ENCODE measurements at regions not wholly inside any gene's neighbourhood (a gene's known extent, or its start where the extent isn't known, plus 50 kb on each side); places are given as distances from the start of the nearest gene placed in this dataset.

DNA sequence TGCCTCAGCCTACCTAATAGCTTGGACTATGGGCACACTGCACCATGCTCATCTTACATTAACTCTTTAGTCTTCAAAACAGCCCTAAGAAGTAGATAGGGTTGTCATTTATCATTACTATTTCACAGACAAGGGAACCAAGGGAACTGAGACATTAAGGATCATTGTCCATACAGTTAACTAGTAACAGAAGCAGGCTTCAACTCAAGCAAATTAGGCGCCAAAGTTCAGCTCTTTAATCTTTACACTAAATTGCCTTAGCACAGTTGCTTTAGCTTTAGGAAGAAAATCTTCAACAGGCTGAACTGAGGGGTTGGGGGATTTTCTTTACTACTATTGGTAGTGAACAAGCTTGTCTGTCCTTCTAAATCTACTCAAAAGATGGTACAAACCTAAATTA, 68.8 kb upstream of the CAND1 start:
- Histone ChIP-seq H4K91ac (ENCODE audit: low read depth, low read length, poor library complexity) (no peak overlapping the region), H3K4ac (ENCODE audit: low read length) (no peak overlapping the region), H3K27ac (replicated peaks; ENCODE audit: low read length) (no peak overlapping the region), H2BK5ac (ENCODE audit: low read length) (no peak overlapping the region), H3K79me1 (ENCODE audit: low read depth, low read length) (no peaks in the 10 kb centered on the region), H3K4me1 (ENCODE audit: control insufficient read depth in 2 of 2, insufficient read depth in 1 of 2, low read depth in 1 of 2, low read length in 2 of 2) (no peaks in the 10 kb centered on the region), H2BK12ac (ENCODE audit: low read length) (no peak overlapping the region), H3K9me3 (replicated peaks in 1 of 2; ENCODE audit: control insufficient read depth in 2 of 2, insufficient read depth in 1 of 2, low read depth in 1 of 2, low read length in 2 of 2) (no peaks in the 10 kb centered on the region), H3K27me3 (ENCODE audit: control insufficient read depth in 3 of 3, insufficient read depth in 3 of 3, low read depth in 1 of 3, low read length in 3 of 3) (peaks cover 0 to 6% (median 0%) of the 10 kb centered on the region in 3 experiments), H4K8ac (ENCODE audit: low read depth, low read length) (no peak overlapping the region), H3K4me2 (ENCODE audit: insufficient read depth, low read length, poor library complexity, severe bottlenecking) (no peak overlapping the region), H2AK5ac (ENCODE audit: low read depth, low read length) (no peak overlapping the region), H3K14ac (ENCODE audit: low read length) (no peak overlapping the region), H3K18ac (ENCODE audit: low read length) (no peak overlapping the region), H2AFZ (ENCODE audit: low read length) (no peak overlapping the region), H3K36me3 (replicated peaks in 1 of 2; ENCODE audit: control insufficient read depth in 2 of 2, insufficient read depth in 2 of 2, low read length in 2 of 2) (no peaks in the 10 kb centered on the region), H2BK15ac (ENCODE audit: low read length) (no peak overlapping the region), H3K9ac (ENCODE audit: low read depth, low read length, poor library complexity) (no peak overlapping the region), H3K23ac (ENCODE audit: low read depth, low read length, poor library complexity) (no peak overlapping the region), H2BK120ac (ENCODE audit: low read depth, low read length) (no peak overlapping the region), H3K4me3 (ENCODE audit: low read length in 2 of 2) (no peak overlapping the region)
- no peak for DNase-seq (ENCODE audit: low spot score)
- no CpG with 5 or more reads among the region's 1 CpG for WGBS, 2 donors (ENCODE audit: extremely low coverage in 2 of 2, insufficient read length in 2 of 2, insufficient replicate concordance in 1 of 2)

DNA sequence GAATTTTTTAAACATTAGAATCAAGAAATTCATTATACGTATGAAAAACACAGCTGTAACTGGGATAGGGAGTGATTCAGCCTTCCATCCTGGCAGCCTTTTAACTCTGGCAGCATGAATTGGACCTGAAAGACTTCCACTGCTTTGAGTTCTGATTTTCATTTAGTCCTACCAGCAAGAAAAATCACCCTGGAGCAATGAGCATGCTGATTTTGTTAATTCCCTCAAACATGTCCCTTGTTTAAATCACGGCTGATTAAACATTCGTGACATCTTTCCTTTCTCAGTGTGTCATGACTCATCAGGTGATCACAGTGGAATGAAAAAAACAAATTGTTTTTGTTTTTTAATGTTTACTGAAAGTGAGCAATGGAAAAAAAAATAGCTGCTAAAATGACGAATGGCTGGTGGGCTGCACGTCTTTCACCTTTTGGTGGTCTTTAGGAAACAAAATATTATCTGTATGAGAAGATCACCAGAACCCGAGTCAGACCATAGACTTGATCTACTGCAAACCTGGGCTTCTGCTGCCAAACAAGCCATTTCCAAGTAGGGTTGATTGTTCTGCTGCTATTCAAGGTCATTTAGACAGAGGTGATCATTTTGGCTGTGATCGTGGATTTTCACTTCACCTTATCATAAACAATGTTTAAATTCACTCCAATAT, 67.0 kb upstream of the CAND1 start:
- no peak overlapping the region for H2BK5ac ChIP-seq (ENCODE audit: low read length)
- peaks cover 0 to 6% (median 0%) of the 10 kb centered on the region in 3 experiments for H3K27me3 ChIP-seq (ENCODE audit: control insufficient read depth in 3 of 3, insufficient read depth in 3 of 3, low read depth in 1 of 3, low read length in 3 of 3)

DNA sequence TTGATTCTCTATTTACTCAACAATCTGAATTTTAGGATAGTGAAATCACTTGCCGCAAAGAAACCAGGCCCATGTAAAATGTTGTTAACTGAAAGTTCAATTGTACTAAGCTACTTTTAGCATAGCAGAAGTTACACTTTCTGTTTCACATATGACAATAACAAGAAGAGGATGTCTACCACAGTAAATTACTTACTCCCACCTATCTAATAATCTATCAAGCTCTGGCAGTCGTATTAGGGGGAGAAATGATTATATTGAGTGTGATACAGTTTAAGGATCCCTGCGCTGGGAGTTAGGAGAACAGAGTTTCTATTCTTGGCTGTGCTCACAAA, 66.5 kb upstream of the CAND1 start:
- no peak overlapping the region for H4K8ac ChIP-seq (ENCODE audit: low read depth, low read length)
- H4K91ac ChIP-seq (ENCODE audit: low read depth, low read length, poor library complexity): no peak overlapping the region
- H3K9me3 ChIP-seq (replicated peaks in 1 of 2; ENCODE audit: control insufficient read depth in 2 of 2, insufficient read depth in 1 of 2, low read depth in 1 of 2, low read length in 2 of 2): no peaks in the 10 kb centered on the region
- no peak overlapping the region for H2AK5ac ChIP-seq (ENCODE audit: low read depth, low read length)
- no peak overlapping the region for H3K9ac ChIP-seq (ENCODE audit: low read depth, low read length, poor library complexity)
- H2BK5ac ChIP-seq (ENCODE audit: low read length): no peak overlapping the region
- H2AFZ ChIP-seq (ENCODE audit: low read length): no peak overlapping the region
- H2BK15ac ChIP-seq (ENCODE audit: low read length): no peak overlapping the region
- H3K4me3 ChIP-seq (ENCODE audit: low read length in 2 of 2): no peak overlapping the region
- H2BK12ac ChIP-seq (ENCODE audit: low read length): no peak overlapping the region
- no peaks in the 10 kb centered on the region for H3K79me1 ChIP-seq (ENCODE audit: low read depth, low read length)
- peaks cover 0 to 6% (median 0%) of the 10 kb centered on the region in 3 experiments for H3K27me3 ChIP-seq (ENCODE audit: control insufficient read depth in 3 of 3, insufficient read depth in 3 of 3, low read depth in 1 of 3, low read length in 3 of 3)
- H3K14ac ChIP-seq (ENCODE audit: low read length): no peak overlapping the region
- no peaks in the 10 kb centered on the region for H3K4me1 ChIP-seq (ENCODE audit: control insufficient read depth in 2 of 2, insufficient read depth in 1 of 2, low read depth in 1 of 2, low read length in 2 of 2)
- H3K36me3 ChIP-seq (replicated peaks in 1 of 2; ENCODE audit: control insufficient read depth in 2 of 2, insufficient read depth in 2 of 2, low read length in 2 of 2): no peaks in the 10 kb centered on the region
- no peak overlapping the region for H3K18ac ChIP-seq (ENCODE audit: low read length)
- no CpG with 5 or more reads among the region's 3 CpGs for WGBS, 2 donors (ENCODE audit: extremely low coverage in 2 of 2, insufficient read length in 2 of 2, insufficient replicate concordance in 1 of 2)
- no peak for DNase-seq (ENCODE audit: low spot score)
- H3K23ac ChIP-seq (ENCODE audit: low read depth, low read length, poor library complexity): no peak overlapping the region
- H3K4me2 ChIP-seq (ENCODE audit: insufficient read depth, low read length, poor library complexity, severe bottlenecking): no peak overlapping the region
- no peak overlapping the region for H3K4ac ChIP-seq (ENCODE audit: low read length)
- no peak overlapping the region for H3K27ac ChIP-seq (replicated peaks; ENCODE audit: low read length)
- no peak overlapping the region for H2BK120ac ChIP-seq (ENCODE audit: low read depth, low read length)

More for the DNA sequence above, 67.0 kb upstream of the CAND1 start:
- Histone ChIP-seq H2BK120ac (ENCODE audit: low read depth, low read length) (no peak overlapping the region), H3K27ac (replicated peaks; ENCODE audit: low read length) (no peak overlapping the region), H3K18ac (ENCODE audit: low read length) (no peak overlapping the region), H3K9me3 (replicated peaks in 1 of 2; ENCODE audit: control insufficient read depth in 2 of 2, insufficient read depth in 1 of 2, low read depth in 1 of 2, low read length in 2 of 2) (no peaks in the 10 kb centered on the region), H3K4me3 (ENCODE audit: low read length in 2 of 2) (no peak overlapping the region), H3K9ac (ENCODE audit: low read depth, low read length, poor library complexity) (no peak overlapping the region), H3K4me2 (ENCODE audit: insufficient read depth, low read length, poor library complexity, severe bottlenecking) (no peak overlapping the region), H3K23ac (ENCODE audit: low read depth, low read length, poor library complexity) (no peak overlapping the region), H2BK15ac (ENCODE audit: low read length) (no peak overlapping the region), H3K36me3 (replicated peaks in 1 of 2; ENCODE audit: control insufficient read depth in 2 of 2, insufficient read depth in 2 of 2, low read length in 2 of 2) (no peaks in the 10 kb centered on the region), H3K4me1 (ENCODE audit: control insufficient read depth in 2 of 2, insufficient read depth in 1 of 2, low read depth in 1 of 2, low read length in 2 of 2) (no peaks in the 10 kb centered on the region), H2AK5ac (ENCODE audit: low read depth, low read length) (no peak overlapping the region), H4K91ac (ENCODE audit: low read depth, low read length, poor library complexity) (no peak overlapping the region), H3K4ac (ENCODE audit: low read length) (no peak overlapping the region), H3K14ac (ENCODE audit: low read length) (no peak overlapping the region), H3K79me1 (ENCODE audit: low read depth, low read length) (no peaks in the 10 kb centered on the region), H2AFZ (ENCODE audit: low read length) (no peak overlapping the region), H4K8ac (ENCODE audit: low read depth, low read length) (no peak overlapping the region), H2BK12ac (ENCODE audit: low read length) (no peak overlapping the region)
- WGBS, 2 donors (ENCODE audit: extremely low coverage in 2 of 2, insufficient read length in 2 of 2, insufficient replicate concordance in 1 of 2): no CpG with 5 or more reads among the region's 7 CpGs
- DNase-seq (ENCODE audit: low spot score): no peak

DNA sequence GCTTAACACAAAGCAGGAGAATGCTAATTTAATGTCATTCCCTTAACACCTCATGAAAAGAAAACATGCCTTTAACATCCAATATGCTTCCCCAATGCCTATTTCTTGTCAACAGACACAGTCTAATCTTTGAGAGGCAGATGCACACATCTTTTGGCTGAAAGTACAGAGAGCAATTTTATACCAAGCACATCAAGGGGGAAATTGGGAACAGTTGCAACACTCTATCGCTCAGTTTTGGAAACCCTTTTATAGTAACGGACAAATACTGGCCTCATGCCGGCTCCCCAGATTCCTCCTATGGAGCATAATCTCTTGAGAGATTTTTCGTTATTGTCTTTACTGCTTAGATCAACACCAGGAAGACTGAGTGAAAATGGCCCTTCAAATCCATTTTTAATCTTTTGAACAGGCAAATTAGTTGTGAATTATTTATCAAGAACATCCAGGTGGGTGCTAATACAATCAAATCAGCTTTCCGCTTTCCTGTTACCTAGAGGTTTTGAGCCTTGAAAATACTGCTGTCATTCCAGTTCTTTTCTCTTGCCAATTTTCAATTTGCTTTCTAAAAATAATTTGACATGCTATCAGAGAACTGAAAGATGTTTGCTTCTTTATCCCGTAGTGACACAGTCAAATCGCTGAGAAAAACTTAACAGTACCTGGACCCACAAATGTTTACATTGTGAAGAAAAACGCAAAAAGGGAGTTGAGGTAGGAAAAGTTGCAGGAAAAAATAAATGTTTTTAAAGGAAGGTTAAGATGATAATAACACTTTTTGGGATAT, 60.7 kb upstream of the CAND1 start:
- H3K4me2 ChIP-seq (ENCODE audit: insufficient read depth, low read length, poor library complexity, severe bottlenecking): no peak overlapping the region

More for the DNA sequence above, 60.7 kb upstream of the CAND1 start:
- Histone ChIP-seq H3K9ac (ENCODE audit: low read depth, low read length, poor library complexity) (no peak overlapping the region), H3K27me3 (ENCODE audit: control insufficient read depth in 3 of 3, insufficient read depth in 3 of 3, low read depth in 1 of 3, low read length in 3 of 3) (peaks cover 0 to 6% (median 0%) of the 10 kb centered on the region in 3 experiments), H2BK120ac (ENCODE audit: low read depth, low read length) (no peak overlapping the region), H2BK12ac (ENCODE audit: low read length) (no peak overlapping the region), H4K91ac (ENCODE audit: low read depth, low read length, poor library complexity) (no peak overlapping the region), H3K4me3 (ENCODE audit: low read length in 2 of 2) (no peak overlapping the region), H3K79me1 (ENCODE audit: low read depth, low read length) (no peaks in the 10 kb centered on the region), H3K18ac (ENCODE audit: low read length) (no peak overlapping the region), H3K36me3 (replicated peaks in 1 of 2; ENCODE audit: control insufficient read depth in 2 of 2, insufficient read depth in 2 of 2, low read length in 2 of 2) (no peaks in the 10 kb centered on the region), H2BK5ac (ENCODE audit: low read length) (no peak overlapping the region), H3K4ac (ENCODE audit: low read length) (no peak overlapping the region), H2BK15ac (ENCODE audit: low read length) (no peak overlapping the region), H2AFZ (ENCODE audit: low read length) (no peak overlapping the region), H2AK5ac (ENCODE audit: low read depth, low read length) (no peak overlapping the region), H3K14ac (ENCODE audit: low read length) (no peak overlapping the region), H3K4me1 (ENCODE audit: control insufficient read depth in 2 of 2, insufficient read depth in 1 of 2, low read depth in 1 of 2, low read length in 2 of 2) (no peaks in the 10 kb centered on the region), H3K23ac (ENCODE audit: low read depth, low read length, poor library complexity) (no peak overlapping the region), H3K27ac (replicated peaks; ENCODE audit: low read length) (no peak overlapping the region), H4K8ac (ENCODE audit: low read depth, low read length) (no peak overlapping the region), H3K9me3 (replicated peaks in 1 of 2; ENCODE audit: control insufficient read depth in 2 of 2, insufficient read depth in 1 of 2, low read depth in 1 of 2, low read length in 2 of 2) (no peaks in the 10 kb centered on the region)
- DNase-seq (ENCODE audit: low spot score): no peak
- WGBS, 2 donors (ENCODE audit: extremely low coverage in 2 of 2, insufficient read length in 2 of 2, insufficient replicate concordance in 1 of 2): 100% methylated on average over 1 of the region's 8 CpGs; no CpG with 5 or more reads in 1 of the 2 donors

All from neuronal stem cell (in vitro differentiated cells).